SU-DHL-6 (cell line): ENCODE measurements at regions not wholly inside any gene's neighbourhood (a gene's known extent, or its start where the extent isn't known, plus 50 kb on each side); places are given as distances from the start of the nearest gene placed in this dataset.

Source experiments
- EZH2phosphoT487 ChIP-seq: fragments of 200-600 bp; sonication (generic), shearing (Covaris generic); conservative IDR thresholded peaks from 2 replicates; pipeline ENCODE4 v1.6.1; 2018; ENCODE audit warnings: mild to moderate bottlenecking, antibody characterized with exemption, low read length, moderate library complexity, mixed read lengths
- TF ChIP-seq, protein P1 (sequence below): fragments of 200-600 bp; sonication (generic); IDR thresholded peaks from one replicate; pipeline ENCODE4 v1.5.1; 2017; ENCODE audit warnings: antibody characterized with exemption, mild to moderate bottlenecking, low read length, moderate library complexity; ENCODE audit not compliant: insufficient read depth, poor library complexity, severe bottlenecking

DNA sequence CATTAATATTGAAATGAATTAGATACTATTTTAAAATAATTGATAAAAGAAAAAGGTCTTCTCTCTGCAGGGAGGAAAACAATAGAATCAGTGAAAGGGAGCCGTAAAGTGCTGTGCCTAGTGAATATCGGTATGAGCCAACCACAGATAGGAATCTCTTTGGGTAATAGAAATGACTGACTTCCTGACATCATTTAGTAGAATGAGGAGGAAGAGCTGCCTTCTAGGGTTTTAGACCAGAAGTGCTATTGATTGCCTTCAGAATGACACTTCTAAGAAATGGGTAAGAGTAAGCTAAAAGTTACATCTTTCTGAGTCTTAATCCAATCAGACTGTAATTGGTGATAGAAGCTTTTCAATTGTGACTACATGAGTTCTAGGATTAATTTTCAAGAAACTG is 134.0 kb upstream of the MAP9 start:
- TF ChIP-seq, protein P1, sequence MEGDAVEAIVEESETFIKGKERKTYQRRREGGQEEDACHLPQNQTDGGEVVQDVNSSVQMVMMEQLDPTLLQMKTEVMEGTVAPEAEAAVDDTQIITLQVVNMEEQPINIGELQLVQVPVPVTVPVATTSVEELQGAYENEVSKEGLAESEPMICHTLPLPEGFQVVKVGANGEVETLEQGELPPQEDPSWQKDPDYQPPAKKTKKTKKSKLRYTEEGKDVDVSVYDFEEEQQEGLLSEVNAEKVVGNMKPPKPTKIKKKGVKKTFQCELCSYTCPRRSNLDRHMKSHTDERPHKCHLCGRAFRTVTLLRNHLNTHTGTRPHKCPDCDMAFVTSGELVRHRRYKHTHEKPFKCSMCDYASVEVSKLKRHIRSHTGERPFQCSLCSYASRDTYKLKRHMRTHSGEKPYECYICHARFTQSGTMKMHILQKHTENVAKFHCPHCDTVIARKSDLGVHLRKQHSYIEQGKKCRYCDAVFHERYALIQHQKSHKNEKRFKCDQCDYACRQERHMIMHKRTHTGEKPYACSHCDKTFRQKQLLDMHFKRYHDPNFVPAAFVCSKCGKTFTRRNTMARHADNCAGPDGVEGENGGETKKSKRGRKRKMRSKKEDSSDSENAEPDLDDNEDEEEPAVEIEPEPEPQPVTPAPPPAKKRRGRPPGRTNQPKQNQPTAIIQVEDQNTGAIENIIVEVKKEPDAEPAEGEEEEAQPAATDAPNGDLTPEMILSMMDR, result no peak
- TF ChIP-seq EZH2phosphoT487, result no peak
